ENCODE measurements at regions not wholly inside any gene's neighbourhood (a gene's known extent, or its start where the extent isn't known, plus 50 kb on each side); places are given as distances from the start of the nearest gene placed in this dataset.
A peak's percentile ranks its signal among the peaks of the same experiment; 100 is the strongest.

DNA sequence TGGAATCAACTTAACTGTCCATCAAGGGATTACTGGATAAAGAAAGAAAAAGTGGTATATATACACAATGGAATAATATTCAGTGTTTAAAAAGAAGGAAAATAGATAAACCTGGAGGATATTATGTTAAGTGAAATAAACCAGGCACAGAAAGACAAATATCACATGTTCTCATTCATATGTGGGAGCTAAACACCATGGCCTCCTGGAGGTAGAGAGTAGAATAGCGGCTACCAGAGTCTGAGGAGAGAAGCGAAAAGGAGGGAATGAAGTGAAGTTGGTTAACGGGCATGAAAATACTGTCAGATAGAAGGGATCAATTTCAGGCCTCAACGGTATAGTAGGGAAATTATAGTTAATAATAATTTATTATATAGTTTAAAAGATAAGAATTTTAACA is 147.5 kb upstream of the OBI1 start:
- no peak for DNase-seq (ENCODE audit: low spot score)

DNA sequence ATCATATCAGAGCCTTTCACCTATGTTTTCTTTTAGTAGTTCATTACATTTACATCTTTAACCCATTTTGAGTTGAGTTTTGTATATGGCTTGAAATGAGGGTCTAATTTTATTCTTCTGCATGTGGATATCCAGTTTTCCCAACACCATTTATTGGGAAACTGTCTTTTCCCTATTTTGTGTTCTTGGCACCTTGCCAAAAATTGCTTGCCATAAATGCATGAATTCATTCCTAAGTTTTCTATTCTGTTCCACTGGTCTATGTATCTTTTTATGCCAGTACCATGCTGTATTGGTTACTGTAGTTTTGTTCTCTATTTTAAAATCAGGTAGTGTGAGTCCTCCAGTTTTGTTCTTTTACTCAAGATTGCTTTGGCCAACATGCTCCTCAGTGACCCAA is 144.0 kb upstream of the OBI1 start:
- no peaks in the 10 kb centered on the region for H3K27me3 ChIP-seq (ENCODE audit: insufficient read depth, poor library complexity, severe bottlenecking)
- no peak for ATAC-seq (ENCODE audit: low read depth)
- no peaks in the 10 kb centered on the region for H3K36me3 ChIP-seq (ENCODE audit: low read depth)
- no peak overlapping the region for H3K27ac ChIP-seq (ENCODE audit: poor library complexity, severe bottlenecking)
- TF ChIP-seq, protein P1, sequence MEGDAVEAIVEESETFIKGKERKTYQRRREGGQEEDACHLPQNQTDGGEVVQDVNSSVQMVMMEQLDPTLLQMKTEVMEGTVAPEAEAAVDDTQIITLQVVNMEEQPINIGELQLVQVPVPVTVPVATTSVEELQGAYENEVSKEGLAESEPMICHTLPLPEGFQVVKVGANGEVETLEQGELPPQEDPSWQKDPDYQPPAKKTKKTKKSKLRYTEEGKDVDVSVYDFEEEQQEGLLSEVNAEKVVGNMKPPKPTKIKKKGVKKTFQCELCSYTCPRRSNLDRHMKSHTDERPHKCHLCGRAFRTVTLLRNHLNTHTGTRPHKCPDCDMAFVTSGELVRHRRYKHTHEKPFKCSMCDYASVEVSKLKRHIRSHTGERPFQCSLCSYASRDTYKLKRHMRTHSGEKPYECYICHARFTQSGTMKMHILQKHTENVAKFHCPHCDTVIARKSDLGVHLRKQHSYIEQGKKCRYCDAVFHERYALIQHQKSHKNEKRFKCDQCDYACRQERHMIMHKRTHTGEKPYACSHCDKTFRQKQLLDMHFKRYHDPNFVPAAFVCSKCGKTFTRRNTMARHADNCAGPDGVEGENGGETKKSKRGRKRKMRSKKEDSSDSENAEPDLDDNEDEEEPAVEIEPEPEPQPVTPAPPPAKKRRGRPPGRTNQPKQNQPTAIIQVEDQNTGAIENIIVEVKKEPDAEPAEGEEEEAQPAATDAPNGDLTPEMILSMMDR (IDR thresholded peaks at IDR 0.05; ENCODE audit: poor library complexity, severe bottlenecking): no peak
- H3K4me1 ChIP-seq (ENCODE audit: insufficient read depth, poor library complexity, severe bottlenecking): no peaks in the 10 kb centered on the region
- H3K4me3 ChIP-seq (ENCODE audit: severe bottlenecking): no peak overlapping the region
- DNase-seq (ENCODE audit: low spot score): no peak
- no peaks in the 10 kb centered on the region for H3K9me3 ChIP-seq (ENCODE audit: severe bottlenecking)

More for the DNA sequence above, 147.5 kb upstream of the OBI1 start:
- H3K27me3 ChIP-seq (ENCODE audit: insufficient read depth, poor library complexity, severe bottlenecking): no peaks in the 10 kb centered on the region
- H3K4me1 ChIP-seq (ENCODE audit: insufficient read depth, poor library complexity, severe bottlenecking): no peaks in the 10 kb centered on the region
- no peak for ATAC-seq (ENCODE audit: low read depth)
- TF ChIP-seq, protein P1 (IDR thresholded peaks at IDR 0.05; ENCODE audit: poor library complexity, severe bottlenecking): peak; percentile 30
- no peaks in the 10 kb centered on the region for H3K36me3 ChIP-seq (ENCODE audit: low read depth)
- H3K4me3 ChIP-seq (ENCODE audit: severe bottlenecking): no peak overlapping the region
- H3K27ac ChIP-seq (ENCODE audit: poor library complexity, severe bottlenecking): no peak overlapping the region
- H3K9me3 ChIP-seq (ENCODE audit: severe bottlenecking): no peaks in the 10 kb centered on the region

DNA sequence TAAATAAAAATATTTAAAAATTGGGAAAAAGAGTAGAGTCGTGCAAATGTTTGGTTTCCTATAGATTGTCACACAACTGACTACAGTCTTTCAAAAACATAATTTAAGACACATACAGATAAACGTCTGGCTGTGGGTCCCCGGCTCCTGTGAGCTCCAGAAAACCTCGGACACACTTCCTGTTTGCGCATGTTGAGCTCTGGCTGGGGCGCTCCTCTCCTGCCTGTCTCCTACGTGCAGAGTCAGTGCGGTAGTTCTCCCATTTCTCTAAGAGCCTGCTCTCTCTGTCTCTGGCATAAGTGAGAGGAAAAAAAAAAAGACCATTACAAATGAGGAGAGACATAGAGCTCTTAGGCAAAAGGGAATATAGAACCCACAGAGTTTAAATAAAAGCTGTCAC is 128.2 kb upstream of the OBI1 start:
- Histone ChIP-seq H3K27me3 (ENCODE audit: insufficient read depth, poor library complexity, severe bottlenecking) (peaks cover 29% of the 10 kb centered on the region), H3K4me3 (ENCODE audit: severe bottlenecking) (no peak overlapping the region), H3K36me3 (ENCODE audit: low read depth) (no peaks in the 10 kb centered on the region), H3K9me3 (ENCODE audit: severe bottlenecking) (no peaks in the 10 kb centered on the region), H3K4me1 (ENCODE audit: insufficient read depth, poor library complexity, severe bottlenecking) (no peaks in the 10 kb centered on the region), H3K27ac (ENCODE audit: poor library complexity, severe bottlenecking) (no peak overlapping the region)
- ATAC-seq (ENCODE audit: low read depth) (no peak), DNase-seq (ENCODE audit: low spot score) (no peak)
- TF ChIP-seq, protein P1 (IDR thresholded peaks at IDR 0.05; ENCODE audit: poor library complexity, severe bottlenecking): no peak

DNA sequence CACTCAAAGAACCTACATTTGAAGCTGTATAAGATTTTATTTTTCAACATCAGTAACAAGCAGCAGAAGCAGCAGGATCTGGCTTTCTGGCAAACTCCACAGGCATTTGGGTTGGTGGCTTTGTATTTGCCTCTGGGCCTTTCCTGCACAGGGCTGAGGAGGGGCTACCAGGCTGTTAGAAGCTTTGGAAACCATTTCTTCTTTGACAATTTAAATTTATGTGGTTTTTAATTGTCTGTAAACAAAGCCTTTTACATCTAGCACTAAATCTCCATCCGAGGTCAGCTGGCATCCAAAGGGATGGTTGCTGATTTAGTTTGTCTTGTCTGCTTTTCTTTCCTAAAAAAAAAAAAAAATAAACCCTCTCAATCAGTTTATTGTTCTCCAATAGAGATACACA is 127.5 kb upstream of the OBI1 start:
- Histone ChIP-seq H3K4me1 (ENCODE audit: insufficient read depth, poor library complexity, severe bottlenecking) (no peaks in the 10 kb centered on the region), H3K27ac (ENCODE audit: poor library complexity, severe bottlenecking) (no peak overlapping the region), H3K27me3 (ENCODE audit: insufficient read depth, poor library complexity, severe bottlenecking) (peaks cover 29% of the 10 kb centered on the region), H3K9me3 (ENCODE audit: severe bottlenecking) (no peaks in the 10 kb centered on the region), H3K36me3 (ENCODE audit: low read depth) (no peaks in the 10 kb centered on the region), H3K4me3 (ENCODE audit: severe bottlenecking) (no peak overlapping the region)
- no peak for ATAC-seq (ENCODE audit: low read depth)
- TF ChIP-seq, protein P1 (IDR thresholded peaks at IDR 0.05; ENCODE audit: poor library complexity, severe bottlenecking): no peak
- DNase-seq (ENCODE audit: low spot score): no peak

DNA sequence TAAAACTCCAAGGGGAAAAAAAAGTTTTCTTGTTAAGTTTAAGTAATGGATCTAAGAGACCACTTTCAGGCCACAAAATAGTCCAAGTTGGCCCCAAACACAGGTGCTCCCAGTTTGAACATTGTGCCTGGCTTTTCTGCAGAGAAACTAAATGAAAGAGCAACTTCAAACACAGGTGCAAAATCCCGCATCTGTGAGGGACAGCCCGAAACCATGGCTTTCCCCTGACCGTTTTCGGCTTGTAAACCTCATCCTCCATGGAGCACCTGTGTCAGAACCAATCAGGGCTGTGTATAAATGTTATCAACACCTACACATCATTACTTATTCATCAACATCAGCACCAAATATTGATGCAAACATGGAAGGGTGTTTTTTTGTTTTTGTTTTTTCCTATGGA is 126.8 kb upstream of the OBI1 start:
- Histone ChIP-seq H3K27ac (ENCODE audit: poor library complexity, severe bottlenecking) (no peak overlapping the region), H3K4me3 (ENCODE audit: severe bottlenecking) (no peak overlapping the region), H3K9me3 (ENCODE audit: severe bottlenecking) (no peaks in the 10 kb centered on the region), H3K27me3 (ENCODE audit: insufficient read depth, poor library complexity, severe bottlenecking) (peaks cover 34% of the 10 kb centered on the region), H3K36me3 (ENCODE audit: low read depth) (no peaks in the 10 kb centered on the region), H3K4me1 (ENCODE audit: insufficient read depth, poor library complexity, severe bottlenecking) (no peaks in the 10 kb centered on the region)
- TF ChIP-seq, protein P1 (IDR thresholded peaks at IDR 0.05; ENCODE audit: poor library complexity, severe bottlenecking): no peak
- DNase-seq (ENCODE audit: low spot score) (no peak), ATAC-seq (ENCODE audit: low read depth) (no peak)

Measured in RWPE2 (cell line).